Activated CD4-positive, alpha-beta T cell treated with anti-CD3 and anti-CD28 coated beads, Interleukin-2, amount 50 U/mL, for 4 hours (primary cell): ENCODE measurements at regions not wholly inside any gene's neighbourhood (a gene's known extent, or its start where the extent isn't known, plus 50 kb on each side); places are given as distances from the start of the nearest gene placed in this dataset.

Experiments used
- DNase-seq, 2 experiments: peaks; one replicate each; pipeline ENCODE4 v3.0.0-alpha.2; 2020

GRCh38 chr14:42441615-42442014, 834.9 kb downstream of the LRFN5 start:
- no peak for DNase-seq

GRCh38 chr14:42437809-42438208, 831.1 kb downstream of the LRFN5 start:
- DNase-seq: no peak

DNA sequence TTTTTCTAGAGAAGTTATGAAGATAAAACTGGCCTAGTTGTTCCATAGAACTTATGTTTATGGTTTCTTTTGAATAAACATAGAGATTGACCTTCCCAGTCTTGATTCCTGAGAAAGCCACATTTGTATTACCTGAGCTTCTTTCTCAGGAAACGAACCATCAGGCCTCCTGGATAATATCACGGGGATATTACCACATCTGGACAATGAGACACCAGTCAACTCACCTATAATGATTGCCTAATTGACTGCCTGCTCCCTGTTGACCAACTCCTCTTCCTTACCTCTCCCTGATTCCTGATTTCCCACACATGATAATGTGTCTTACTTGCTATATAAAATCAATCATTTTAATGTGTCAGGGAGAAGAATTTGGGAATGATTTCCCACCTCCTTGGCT, 822.7 kb downstream of the LRFN5 start:
- no peak for DNase-seq

DNA sequence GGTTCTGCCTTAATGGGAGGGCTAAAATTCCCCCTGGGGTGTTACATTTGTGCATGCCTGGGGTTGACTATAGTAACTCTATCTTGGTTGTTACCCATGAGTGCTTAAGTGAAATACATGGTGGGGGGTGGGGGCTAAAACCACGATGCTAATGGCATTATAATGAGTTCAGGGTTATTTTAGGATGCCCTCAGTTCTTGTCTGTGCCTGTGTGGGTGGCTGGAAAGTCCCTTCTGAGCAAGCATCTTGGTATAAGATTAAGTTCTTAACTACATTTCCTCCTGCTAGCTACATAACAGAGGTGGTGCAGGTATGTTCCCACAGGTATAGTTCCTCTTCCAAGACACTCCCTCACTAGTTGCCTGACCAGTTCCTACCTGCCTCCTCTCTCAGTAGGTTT, 822.3 kb downstream of the LRFN5 start:
- no peak for DNase-seq

DNA sequence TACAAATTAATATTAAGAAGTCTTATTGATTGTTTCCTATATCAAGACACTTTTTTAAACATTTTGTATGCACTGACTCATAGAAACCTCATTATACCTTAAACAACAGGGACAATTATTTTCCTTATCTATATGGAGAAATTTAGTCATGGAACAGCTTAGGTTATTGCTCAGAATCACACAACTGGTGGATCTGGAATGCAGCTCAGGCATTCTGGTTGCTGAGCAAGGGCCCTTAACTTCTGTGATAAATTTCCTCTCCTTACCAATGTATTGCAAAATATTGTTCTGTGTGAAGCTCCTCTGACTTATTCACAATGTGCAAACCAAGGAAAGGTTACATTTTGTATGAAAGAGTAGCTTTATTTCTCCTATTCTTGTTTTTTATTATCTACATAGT, 817.8 kb downstream of the LRFN5 start:
- no peak for DNase-seq

- DNase-seq: no peak
These were observed 814.9 kb downstream of the LRFN5 start for GRCh38 chr14:42421377-42422078.

- DNase-seq: no peak
These were observed 813.4 kb downstream of the LRFN5 start for GRCh38 chr14:42420071-42420470.

- no peak for DNase-seq
These were observed 800.5 kb downstream of the LRFN5 start for GRCh38 chr14:42407153-42407552.

- DNase-seq: no peak
These were observed 784.6 kb downstream of the LRFN5 start for GRCh38 chr14:42391146-42391834.

GRCh38 chr14:42378880-42379279, 772.2 kb downstream of the LRFN5 start:
- DNase-seq: no peak

DNA sequence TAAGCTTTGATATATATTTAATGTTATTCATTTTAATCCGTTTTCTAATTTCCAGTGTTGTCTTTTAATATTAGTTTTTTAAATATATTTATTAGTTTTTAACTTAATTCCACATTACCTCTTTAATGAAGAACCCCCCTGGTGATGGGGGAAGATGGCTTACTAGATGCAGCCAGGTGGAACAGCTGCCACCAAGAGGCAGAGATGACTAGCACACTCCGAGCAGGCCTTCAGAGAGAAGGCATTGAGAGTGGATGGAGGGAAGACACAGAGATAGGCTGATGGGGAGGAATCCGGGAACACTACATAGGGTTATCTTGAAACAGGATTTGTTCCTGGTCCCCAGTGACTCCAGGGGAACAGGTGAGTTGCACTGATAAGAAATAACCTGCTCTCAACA, 771.6 kb downstream of the LRFN5 start:
- DNase-seq: no peak

DNA sequence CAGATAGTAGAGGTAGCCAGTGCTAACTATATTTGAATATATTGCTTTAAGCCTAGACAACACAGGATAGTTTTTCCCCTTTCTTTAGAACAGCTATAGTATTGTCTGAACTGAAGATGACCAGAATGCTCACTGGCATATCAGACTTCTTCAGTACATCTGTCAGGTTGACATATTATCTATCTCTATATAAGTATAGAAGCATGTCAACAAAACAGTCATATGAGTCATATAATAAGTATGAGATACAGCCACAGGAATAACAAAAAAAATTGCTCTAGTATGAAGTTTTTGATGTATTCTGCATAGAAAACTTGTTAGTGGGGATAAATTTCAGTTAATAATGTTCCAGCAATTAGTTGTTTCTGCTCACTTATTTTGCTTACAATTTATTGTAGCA, 767.7 kb downstream of the LRFN5 start:
- DNase-seq: no peak

DNA sequence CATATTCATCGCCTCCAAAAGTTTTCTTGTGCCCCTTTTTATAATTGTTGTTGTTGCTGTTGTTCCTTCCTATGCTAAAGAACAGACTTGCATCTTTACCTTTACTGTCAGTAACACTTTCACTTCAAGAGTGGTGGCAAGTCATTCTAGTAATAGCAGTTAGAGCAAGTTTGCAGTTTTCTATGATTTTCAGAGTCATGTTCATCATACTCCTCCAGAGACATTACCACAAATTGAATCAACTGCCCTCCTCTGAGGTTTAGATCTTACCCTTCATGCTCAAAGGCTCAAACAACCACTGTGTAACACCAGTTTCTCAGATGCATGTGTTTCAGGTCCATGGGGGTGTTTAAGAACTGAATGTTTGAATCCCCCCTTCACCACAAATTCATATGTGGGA, 763.4 kb downstream of the LRFN5 start:
- DNase-seq: no peak

DNA sequence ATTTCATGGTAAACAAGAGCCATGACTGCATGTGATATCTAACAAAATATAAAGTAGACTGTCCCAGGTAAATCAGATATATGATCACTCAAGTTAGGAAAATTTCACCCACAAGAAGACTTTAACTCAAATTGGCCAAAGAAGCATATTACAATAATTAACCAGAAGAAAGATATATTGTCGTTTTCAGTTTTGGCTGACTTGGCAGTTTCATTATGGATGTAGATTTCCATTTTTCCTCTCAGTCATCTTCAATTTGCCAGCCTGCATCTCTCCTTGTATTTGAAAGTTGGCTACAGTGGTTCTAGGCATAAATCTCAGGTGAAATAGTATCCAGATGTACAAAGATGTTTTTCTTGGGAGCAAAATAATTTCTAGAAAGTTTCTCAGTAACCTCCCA, 761.6 kb downstream of the LRFN5 start:
- DNase-seq: no peak

GRCh38 chr14:42353315-42353714, 746.6 kb downstream of the LRFN5 start:
- DNase-seq: no peak

DNA sequence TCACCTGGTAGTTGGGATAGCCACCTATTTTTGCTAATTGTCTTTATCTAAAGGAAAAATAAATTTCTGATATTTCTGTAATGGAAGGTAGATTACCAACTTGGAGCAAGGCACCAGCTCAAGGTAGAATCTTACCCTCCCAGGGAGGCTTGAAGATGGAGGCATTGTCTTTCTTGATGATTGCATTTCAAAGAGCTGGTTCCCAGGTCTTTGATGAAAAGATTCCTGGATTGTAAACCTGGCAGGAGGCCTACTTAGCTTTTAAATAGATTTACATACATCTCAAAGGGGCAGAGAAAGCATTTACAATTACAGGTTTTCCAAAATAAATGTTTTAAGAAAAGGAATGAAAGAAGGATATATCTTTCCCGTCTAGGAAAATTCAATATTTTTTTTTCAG, 729.2 kb downstream of the LRFN5 start:
- DNase-seq: no peak

DNA sequence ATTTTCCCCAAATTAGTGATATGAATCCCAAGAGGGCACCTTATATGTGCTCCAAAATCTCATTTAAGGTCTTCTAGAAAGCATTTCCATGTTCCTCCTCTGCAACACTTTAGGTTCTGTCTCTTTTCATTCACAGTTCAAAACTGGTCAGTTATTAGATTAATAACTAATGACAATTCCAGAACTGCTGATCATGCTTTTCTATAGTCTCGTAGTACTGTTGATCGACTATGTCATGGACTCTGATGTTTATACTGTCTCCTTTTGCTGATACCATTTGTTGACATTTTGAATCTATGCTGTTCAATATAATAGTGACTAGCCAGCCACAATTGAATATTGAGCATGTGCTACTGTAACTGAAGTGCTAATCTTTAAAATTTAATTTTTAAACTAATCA, 728.3 kb downstream of the LRFN5 start:
- no peak for DNase-seq

DNA sequence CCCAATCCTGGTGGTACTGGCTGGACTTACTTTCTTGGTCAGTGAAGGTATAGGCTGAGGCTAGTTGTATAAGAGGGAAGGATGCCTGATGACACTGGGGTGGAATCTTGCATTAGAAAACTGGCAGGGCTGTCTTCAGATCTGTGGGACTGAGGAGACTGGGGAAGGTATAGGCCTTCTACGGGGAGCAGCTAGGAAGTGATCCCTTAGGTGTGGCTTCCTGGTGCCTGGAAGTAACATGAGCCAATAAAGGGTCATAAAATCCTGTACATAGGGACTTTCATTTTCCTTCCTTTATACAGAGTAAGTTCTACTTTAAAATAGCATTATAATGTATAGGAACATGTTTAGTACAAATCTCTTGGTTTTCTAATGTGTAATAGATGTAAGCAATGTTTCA, 716.8 kb downstream of the LRFN5 start:
- no peak for DNase-seq

- no peak for DNase-seq
These were observed 716.0 kb downstream of the LRFN5 start for GRCh38 chr14:42322531-42323284.

- DNase-seq: no peak
These were observed 713.3 kb downstream of the LRFN5 start for GRCh38 chr14:42319996-42320395.

DNA sequence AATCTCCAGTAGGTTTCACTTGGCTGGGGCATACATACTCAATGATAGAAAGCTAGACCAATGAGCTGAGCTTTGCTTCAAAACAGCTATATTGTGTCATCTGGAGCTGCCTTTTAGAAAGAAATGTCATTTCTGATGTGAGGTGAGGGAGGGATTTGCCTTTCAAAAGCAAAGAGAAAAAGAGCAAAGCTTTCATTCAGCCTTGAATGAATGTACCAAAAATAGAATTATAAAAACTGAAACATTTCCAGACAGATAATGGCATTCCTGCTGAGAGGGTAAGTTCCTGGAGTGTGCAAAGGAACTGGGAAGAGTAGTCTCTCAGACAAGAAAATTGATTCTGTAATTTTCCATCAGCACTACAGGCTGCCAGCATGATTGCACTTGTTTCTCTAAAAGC, 710.0 kb downstream of the LRFN5 start:
- DNase-seq: no peak

DNA sequence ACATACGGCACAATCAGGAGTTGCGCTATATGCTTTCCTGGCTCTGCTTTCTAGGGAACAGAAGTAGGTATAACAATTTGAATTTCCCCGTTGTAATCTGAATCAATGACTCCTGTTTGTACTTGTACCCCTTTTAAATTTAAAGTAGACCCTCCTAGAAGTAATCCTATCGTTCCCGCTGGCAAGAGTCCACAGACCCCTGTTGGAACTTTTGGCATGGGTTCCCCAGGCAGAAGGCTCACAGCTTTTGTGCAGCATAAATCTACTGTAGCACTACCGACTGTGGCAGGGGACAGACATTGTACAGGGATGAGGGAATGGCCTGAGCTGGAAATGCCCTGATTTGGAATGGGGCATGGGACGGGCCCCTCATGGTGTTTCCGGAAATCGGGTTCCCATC, 705.2 kb downstream of the LRFN5 start:
- DNase-seq: no peak

GRCh38 chr14:42307239-42307825, 700.7 kb downstream of the LRFN5 start:
- no peak for DNase-seq

DNA sequence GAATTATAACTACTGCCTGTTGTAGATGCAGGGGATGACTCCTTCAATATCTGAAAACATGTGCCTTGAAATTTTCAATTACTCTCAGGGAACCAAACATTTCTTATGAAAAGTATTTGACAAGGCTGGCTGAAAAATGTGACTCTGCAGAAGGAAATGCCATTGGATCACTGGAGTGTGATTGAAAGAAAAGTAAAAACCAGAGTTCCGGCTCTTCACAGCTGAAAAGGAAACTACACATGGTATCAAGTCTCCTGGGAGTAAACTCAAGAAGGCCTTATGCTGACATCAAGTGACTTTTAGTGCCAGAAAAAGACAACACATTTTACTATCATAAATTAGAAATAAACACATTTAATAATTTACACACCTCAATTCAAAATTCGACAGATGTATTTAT, 693.0 kb downstream of the LRFN5 start:
- no peak for DNase-seq
